OCI-LY7 (cell line): ENCODE measurements at regions not wholly inside any gene's neighbourhood (a gene's known extent, or its start where the extent isn't known, plus 50 kb on each side); places are given as distances from the start of the nearest gene placed in this dataset.

ENCODE experiments used
- CTCF ChIP-seq: fragments of 200-600 bp; sonication (generic); conservative IDR thresholded peaks from 2 replicates; pipeline ENCODE4 v1.5.1; 2014; ENCODE audit warnings: mild to moderate bottlenecking, antibody characterized with exemption, low read length, moderate library complexity, mixed read lengths
- EZH2phosphoT487 ChIP-seq: fragments of 200-600 bp; sonication (generic); IDR thresholded peaks from 2 replicates; pipeline ENCODE4 v1.6.1; 2018; ENCODE audit warnings: low read depth, borderline replicate concordance, mild to moderate bottlenecking, mixed run types, antibody characterized with exemption, low read length, moderate library complexity, mixed read lengths

- TF ChIP-seq CTCF (no peak), EZH2phosphoT487 (no peak)
Measured at GRCh38 chr18:68179811-68180210, 535.1 kb downstream of the TMX3 start.
